ENCODE measurements at regions not wholly inside any gene's neighbourhood (a gene's known extent, or its start where the extent isn't known, plus 50 kb on each side); places are given as distances from the start of the nearest gene placed in this dataset.

GRCh38 chr5:67409126-67409777, 212.7 kb upstream of the CD180 start:
- no peaks in the 10 kb centered on the region for H3K9me3 ChIP-seq
- no peak overlapping the region for H3K4me3 ChIP-seq
- no peak for DNase-seq
- no peaks in the 10 kb centered on the region for H3K4me1 ChIP-seq
- H3K27ac ChIP-seq: no peak overlapping the region
- no peaks in the 10 kb centered on the region for H3K36me3 ChIP-seq
- no peak for TF ChIP-seq POLR2A (IDR thresholded peaks at IDR 0.05)
- H3K27me3 ChIP-seq: no peaks in the 10 kb centered on the region

DNA sequence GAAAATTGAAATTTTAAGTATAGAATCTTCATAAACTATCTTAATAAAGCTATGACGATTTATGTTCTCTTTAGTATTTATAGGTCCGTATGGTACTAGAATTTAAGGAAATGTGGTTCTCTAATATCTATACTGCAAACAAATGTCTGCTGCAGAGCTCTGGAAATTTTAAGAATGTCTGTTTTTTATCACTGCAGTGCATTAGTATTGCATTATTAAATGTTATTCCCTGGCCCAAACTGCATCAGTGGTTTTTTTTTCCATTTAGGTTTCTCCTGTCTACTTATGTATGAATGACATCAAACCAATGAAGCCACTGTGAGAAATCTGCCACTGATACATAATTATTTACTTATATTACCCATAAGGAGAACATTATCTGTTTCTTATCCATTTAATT, 211.4 kb upstream of the CD180 start:
- H3K27me3 ChIP-seq: no peaks in the 10 kb centered on the region
- TF ChIP-seq CTCF (IDR thresholded peaks at IDR 0.05): no peak
- no peak for TF ChIP-seq POLR2A (IDR thresholded peaks at IDR 0.05)
- no peaks in the 10 kb centered on the region for H3K9me3 ChIP-seq
- H3K27ac ChIP-seq: no peak overlapping the region
- H3K4me1 ChIP-seq: no peaks in the 10 kb centered on the region
- H3K4me3 ChIP-seq: no peak overlapping the region
- no peak for DNase-seq
- no peaks in the 10 kb centered on the region for H3K36me3 ChIP-seq

- no peak for DNase-seq
- H3K27ac ChIP-seq: no peak overlapping the region
- TF ChIP-seq POLR2A (IDR thresholded peaks at IDR 0.05) (no peak), CTCF (IDR thresholded peaks at IDR 0.05) (no peak)
- H3K4me3 ChIP-seq: no peak overlapping the region
- H3K27me3 ChIP-seq: no peaks in the 10 kb centered on the region
- no peaks in the 10 kb centered on the region for H3K4me1 ChIP-seq
- H3K9me3 ChIP-seq: no peaks in the 10 kb centered on the region
- no peaks in the 10 kb centered on the region for H3K36me3 ChIP-seq
Observed at GRCh38 chr5:67405755-67406154, 209.2 kb upstream of the CD180 start.

DNA sequence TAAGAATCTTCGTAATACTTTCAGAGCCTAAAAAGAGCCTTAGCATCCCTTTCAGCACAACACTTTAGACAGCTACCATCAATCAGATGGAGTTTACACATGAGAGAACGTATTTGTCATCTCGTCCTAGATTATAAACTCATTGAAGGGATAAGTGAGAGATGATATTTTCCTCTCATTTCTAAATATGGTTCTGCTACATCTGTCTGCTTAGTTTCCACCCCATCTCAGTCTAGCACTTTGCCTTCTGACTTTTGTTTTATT, 208.4 kb upstream of the CD180 start:
- no peak overlapping the region for H3K4me3 ChIP-seq
- no peaks in the 10 kb centered on the region for H3K4me1 ChIP-seq
- no peak overlapping the region for H3K27ac ChIP-seq
- DNase-seq: no peak
- no peaks in the 10 kb centered on the region for H3K27me3 ChIP-seq
- TF ChIP-seq POLR2A (IDR thresholded peaks at IDR 0.05) (no peak), CTCF (IDR thresholded peaks at IDR 0.05) (no peak)
- no peaks in the 10 kb centered on the region for H3K9me3 ChIP-seq
- no peaks in the 10 kb centered on the region for H3K36me3 ChIP-seq

DNA sequence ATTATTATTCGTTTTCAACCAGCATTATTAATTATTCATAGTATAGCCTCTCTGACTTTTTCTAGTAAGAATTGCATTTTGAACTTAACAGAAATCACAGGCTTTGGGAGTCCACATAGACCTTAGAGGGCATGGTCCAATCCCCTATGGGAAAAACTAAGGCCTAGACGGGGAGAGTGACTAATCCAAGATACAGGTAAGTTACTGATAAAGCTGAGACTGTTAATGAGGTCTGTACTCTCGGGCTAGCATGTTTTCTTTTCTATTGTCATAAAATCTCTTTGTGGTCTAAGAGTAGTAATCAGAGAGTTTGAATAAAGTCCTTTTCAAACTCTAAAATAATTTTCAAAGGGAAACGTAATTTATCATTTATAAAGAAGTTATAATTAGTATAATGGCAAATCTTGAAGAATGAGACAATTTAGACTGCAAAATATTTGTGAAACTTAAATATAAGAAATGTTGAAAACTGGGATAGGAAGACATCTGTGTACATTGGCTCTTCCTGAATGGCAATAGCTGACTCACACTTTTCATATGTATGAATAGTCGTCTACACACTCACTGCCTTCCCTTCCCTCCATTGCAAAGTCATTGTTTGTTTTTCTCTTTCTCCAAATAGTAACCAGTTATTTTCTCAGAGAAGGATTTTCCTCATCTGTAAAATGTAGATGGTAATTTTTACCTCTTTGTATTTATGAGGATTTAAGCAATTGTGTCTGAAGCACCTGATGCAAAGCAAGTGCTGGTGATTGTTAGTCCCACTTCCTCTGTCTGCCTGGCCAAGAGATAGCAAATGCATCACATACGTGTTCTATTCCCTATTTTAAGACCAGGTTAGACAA, 207.9 kb upstream of the CD180 start:
- no peaks in the 10 kb centered on the region for H3K9me3 ChIP-seq
- H3K36me3 ChIP-seq: no peaks in the 10 kb centered on the region
- H3K27ac ChIP-seq: no peak overlapping the region
- DNase-seq: no peak
- TF ChIP-seq CTCF (IDR thresholded peaks at IDR 0.05) (no peak), POLR2A (IDR thresholded peaks at IDR 0.05) (no peak)
- H3K27me3 ChIP-seq: no peaks in the 10 kb centered on the region
- H3K4me3 ChIP-seq: no peak overlapping the region
- no peaks in the 10 kb centered on the region for H3K4me1 ChIP-seq

DNA sequence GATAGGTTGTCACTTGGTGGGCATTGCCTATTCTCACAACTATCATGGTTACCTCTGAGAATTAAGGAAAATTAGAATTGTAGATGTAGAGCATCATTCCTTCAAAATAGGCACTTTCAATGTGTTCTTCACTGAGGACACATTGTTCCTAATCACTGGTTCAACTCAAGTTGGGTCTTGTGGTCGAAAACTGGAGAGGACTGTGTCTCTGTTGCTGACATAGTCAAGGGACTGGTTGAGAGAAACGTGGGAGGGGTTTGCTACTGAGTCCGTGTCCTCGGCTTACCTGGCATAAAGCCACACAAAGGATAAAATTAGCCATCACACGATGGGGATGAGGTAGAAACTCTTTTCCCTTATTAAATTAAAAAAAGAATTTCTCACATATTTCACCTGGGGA, 205.9 kb upstream of the CD180 start:
- TF ChIP-seq POLR2A (IDR thresholded peaks at IDR 0.05) (no peak), CTCF (IDR thresholded peaks at IDR 0.05) (no peak)
- H3K27me3 ChIP-seq: no peaks in the 10 kb centered on the region
- H3K4me1 ChIP-seq: no peaks in the 10 kb centered on the region

More for the DNA sequence above, 205.9 kb upstream of the CD180 start:
- H3K4me3 ChIP-seq: no peak overlapping the region
- no peak for DNase-seq
- no peaks in the 10 kb centered on the region for H3K9me3 ChIP-seq
- H3K27ac ChIP-seq: no peak overlapping the region
- H3K36me3 ChIP-seq: no peaks in the 10 kb centered on the region

Measured in Peyer's patch (tissue), 4 donors.